Thyroid gland (tissue), 4 donors: ENCODE measurements at regions not wholly inside any gene's neighbourhood (a gene's known extent, or its start where the extent isn't known, plus 50 kb on each side); places are given as distances from the start of the nearest gene placed in this dataset.

Experiments
- DNase-seq, 2 donors: peaks; one replicate each; pipeline ENCODE4 v3.0.0-alpha.2; 2019
- H3K27ac ChIP-seq, 3 donors: fragments of 200-600 bp; sonication (generic); 1 replicate in 2 of 3; 2 replicates in 1 of 3; pipeline ENCODE4 v1.5.1; 2016 to 2019; ENCODE audit warnings: mild to moderate bottlenecking in 1 of 3, moderate library complexity in 1 of 3
- H3K27me3 ChIP-seq: fragments of 200-600 bp; sonication (generic); one replicate; pipeline ENCODE4 v1.5.1; 2019
- H3K36me3 ChIP-seq, 2 donors: fragments of 200-600 bp; sonication (generic); one replicate each; pipeline ENCODE4 v1.5.1; 2016 to 2019
- H3K4me1 ChIP-seq, 2 donors: fragments of 200-600 bp; sonication (generic); one replicate each; pipeline ENCODE4 v1.5.1; 2017 to 2019
- H3K4me3 ChIP-seq, 3 donors: fragments of 200-600 bp; sonication (generic); replicated peaks in 1 of 3; 1 replicate in 2 of 3; 2 replicates in 1 of 3; pipeline ENCODE4 v1.5.1; 2016; ENCODE audit warnings: mild to moderate bottlenecking in 1 of 3
- H3K9me3 ChIP-seq: fragments of 200-600 bp; sonication (generic); one replicate; pipeline ENCODE4 v1.5.1; 2017
- POLR2A ChIP-seq, 2 donors: fragments of 450-650 bp; IDR thresholded peaks; one replicate each; pipeline ENCODE4 v1.6.1; 2017; ENCODE audit warnings: antibody characterized with exemption in 2 of 2, mild to moderate bottlenecking in 2 of 2, moderate library complexity in 1 of 2
- WGBS, 2 donors: methylation state at CpG; one replicate each; pipeline ENCODE4 v1.1.5; 2017; 5-methylcytosine and 5-hydroxymethylcytosine counted together
- intact Hi-C: fragments of 100-400 bp; cut with DNase I; formaldehyde crosslinking; loops from one replicate; pipeline ENCODE4 v1.15.1; 2023
- TF ChIP-seq, protein P1 (sequence below), 6 experiments: fragments of 200-600 bp in 3 of 6; fragments of 450-650 bp in 3 of 6; sonication (generic) in 3 of 6; IDR thresholded peaks; one replicate each; pipeline ENCODE4 v1.5.1; 2016 to 2019; ENCODE audit warnings: antibody characterized with exemption in 6 of 6, mild to moderate bottlenecking in 2 of 6, inconsistent platforms in 1 of 6, moderate library complexity in 1 of 6

DNA sequence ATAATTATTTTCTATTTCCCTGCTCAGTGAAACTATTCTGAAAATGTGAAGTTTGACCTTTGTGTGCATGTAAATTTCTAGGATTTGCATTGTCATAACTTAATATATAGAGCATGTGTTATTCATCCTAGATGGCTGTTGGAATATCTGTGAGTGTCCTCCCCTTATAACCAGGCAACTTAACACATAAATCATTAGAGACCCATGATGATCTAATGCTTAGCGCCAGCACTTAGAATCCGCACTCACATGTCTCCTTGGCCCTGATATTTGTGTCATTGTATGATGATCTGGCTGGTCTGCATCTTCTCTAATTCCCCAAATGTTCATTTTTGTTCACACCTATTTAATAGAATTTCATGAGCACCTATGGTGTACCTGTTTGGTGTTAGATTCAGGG is 1354.5 kb downstream of the XPNPEP1 start:
- no peak overlapping the region for H3K27ac ChIP-seq
- no peaks in the 10 kb centered on the region for H3K27me3 ChIP-seq
- intact Hi-C loops = no loop called here
- TF ChIP-seq POLR2A (IDR thresholded peaks at IDR 0.05) = no peak
- TF ChIP-seq, protein P1, sequence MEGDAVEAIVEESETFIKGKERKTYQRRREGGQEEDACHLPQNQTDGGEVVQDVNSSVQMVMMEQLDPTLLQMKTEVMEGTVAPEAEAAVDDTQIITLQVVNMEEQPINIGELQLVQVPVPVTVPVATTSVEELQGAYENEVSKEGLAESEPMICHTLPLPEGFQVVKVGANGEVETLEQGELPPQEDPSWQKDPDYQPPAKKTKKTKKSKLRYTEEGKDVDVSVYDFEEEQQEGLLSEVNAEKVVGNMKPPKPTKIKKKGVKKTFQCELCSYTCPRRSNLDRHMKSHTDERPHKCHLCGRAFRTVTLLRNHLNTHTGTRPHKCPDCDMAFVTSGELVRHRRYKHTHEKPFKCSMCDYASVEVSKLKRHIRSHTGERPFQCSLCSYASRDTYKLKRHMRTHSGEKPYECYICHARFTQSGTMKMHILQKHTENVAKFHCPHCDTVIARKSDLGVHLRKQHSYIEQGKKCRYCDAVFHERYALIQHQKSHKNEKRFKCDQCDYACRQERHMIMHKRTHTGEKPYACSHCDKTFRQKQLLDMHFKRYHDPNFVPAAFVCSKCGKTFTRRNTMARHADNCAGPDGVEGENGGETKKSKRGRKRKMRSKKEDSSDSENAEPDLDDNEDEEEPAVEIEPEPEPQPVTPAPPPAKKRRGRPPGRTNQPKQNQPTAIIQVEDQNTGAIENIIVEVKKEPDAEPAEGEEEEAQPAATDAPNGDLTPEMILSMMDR (IDR thresholded peaks at IDR 0.05) = no peak
- no peak overlapping the region for H3K4me3 ChIP-seq
- H3K4me1 ChIP-seq = no peaks in the 10 kb centered on the region
- WGBS, 2 donors = 96 to 100% methylated on average over 2 of the region's 2 CpGs
- DNase-seq = no peak
- H3K36me3 ChIP-seq = no peaks in the 10 kb centered on the region
- no peaks in the 10 kb centered on the region for H3K9me3 ChIP-seq

DNA sequence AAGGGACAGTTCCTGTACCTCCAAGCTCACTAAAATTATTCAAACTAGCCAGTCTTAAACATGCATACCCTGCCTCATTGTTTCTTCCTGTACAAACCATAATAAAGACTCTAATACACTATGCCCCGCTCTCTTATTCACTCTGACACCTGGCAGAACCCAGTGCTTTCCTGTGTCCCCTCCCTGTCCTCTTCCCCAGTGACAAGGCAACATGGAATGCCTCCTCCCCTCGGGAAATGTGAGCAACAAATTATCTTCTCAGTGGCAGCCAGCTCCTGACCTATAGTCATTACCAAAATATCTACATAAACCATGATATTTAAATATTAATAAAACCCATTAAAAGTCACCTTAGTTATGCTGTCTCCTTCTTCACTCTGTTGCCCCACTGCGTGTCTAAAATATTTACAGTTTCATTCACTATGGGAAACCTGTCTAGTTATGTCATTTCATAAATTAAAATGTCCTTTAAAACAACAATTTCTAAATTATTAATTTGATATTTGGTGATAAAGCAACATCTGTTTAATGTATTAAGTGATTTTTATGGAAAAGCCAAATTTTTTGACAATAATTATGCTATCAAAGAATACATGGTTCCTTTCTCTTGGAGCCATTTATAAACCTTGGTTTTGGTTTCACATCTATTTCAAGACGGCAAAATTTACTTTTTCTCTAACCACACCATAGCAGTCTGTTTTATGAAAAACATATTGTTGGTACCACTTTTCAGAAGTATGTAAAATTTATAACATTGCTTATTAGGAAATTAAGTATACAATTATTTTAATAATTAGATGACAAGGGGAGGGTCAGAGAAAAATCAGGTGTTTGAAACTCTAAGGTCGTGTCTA is 1355.2 kb downstream of the XPNPEP1 start:
- intact Hi-C loops = no loop called here
- WGBS, 2 donors = 69 to 78% methylated on average over 5 of the region's 5 CpGs
- H3K27me3 ChIP-seq = no peaks in the 10 kb centered on the region
- H3K4me1 ChIP-seq = no peaks in the 10 kb centered on the region
- DNase-seq = no peak
- H3K27ac ChIP-seq = no peak overlapping the region
- no peak for TF ChIP-seq POLR2A (IDR thresholded peaks at IDR 0.05)
- TF ChIP-seq, protein P1 (IDR thresholded peaks at IDR 0.05) = no peak
- no peak overlapping the region for H3K4me3 ChIP-seq
- no peaks in the 10 kb centered on the region for H3K9me3 ChIP-seq
- H3K36me3 ChIP-seq = no peaks in the 10 kb centered on the region

DNA sequence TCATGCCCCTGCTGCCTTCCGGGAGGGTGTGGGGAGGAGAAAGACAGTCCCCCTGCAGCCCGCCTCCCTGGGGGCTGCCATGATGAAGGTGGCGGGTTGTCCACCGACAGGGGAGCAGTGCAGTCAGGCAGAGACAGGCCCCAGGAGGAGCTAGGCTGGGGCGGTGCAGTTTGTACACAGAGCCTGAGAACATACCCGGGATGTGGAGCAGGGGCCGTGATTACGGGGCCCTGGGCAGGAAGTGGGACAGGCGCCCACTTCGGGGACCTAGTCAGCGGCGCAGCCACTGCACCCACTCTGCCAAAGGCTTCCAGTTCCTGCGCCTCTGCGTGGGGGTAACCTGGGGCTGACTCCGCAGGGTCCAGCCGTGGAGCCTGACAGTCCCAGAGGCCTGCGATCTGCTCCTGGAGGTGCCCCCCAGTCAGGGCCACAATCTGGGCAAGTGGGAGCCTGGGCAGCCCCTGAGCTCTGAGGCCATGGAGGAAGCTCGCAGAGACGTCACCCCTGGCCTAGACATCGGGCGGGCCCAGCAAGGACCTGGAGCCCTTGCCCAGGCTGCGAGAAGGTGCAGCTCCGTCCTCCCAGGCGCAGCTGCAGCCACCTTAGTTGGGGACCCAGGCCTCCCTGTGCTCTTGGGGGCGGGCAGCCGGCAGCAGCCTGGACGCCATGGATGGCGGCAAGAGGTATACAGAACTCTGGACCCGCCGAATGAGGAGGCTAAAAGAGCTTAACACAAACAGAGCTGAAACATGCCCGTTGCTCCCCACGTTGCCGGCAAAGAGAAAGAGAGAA is 1356.8 kb downstream of the XPNPEP1 start:
- Histone ChIP-seq H3K27me3 (no peaks in the 10 kb centered on the region), H3K9me3 (no peaks in the 10 kb centered on the region), H3K4me1 (no peaks in the 10 kb centered on the region), H3K36me3 (no peaks in the 10 kb centered on the region), H3K27ac (no peak overlapping the region), H3K4me3 (no peak overlapping the region)
- WGBS, 2 donors = 95 to 97% methylated on average over 24 to 32 of the region's 33 CpGs
- DNase-seq = no peak
- intact Hi-C loops = no loop called here
- no peak for TF ChIP-seq POLR2A (IDR thresholded peaks at IDR 0.05)
- TF ChIP-seq, protein P1 (IDR thresholded peaks at IDR 0.05) = no peak

DNA sequence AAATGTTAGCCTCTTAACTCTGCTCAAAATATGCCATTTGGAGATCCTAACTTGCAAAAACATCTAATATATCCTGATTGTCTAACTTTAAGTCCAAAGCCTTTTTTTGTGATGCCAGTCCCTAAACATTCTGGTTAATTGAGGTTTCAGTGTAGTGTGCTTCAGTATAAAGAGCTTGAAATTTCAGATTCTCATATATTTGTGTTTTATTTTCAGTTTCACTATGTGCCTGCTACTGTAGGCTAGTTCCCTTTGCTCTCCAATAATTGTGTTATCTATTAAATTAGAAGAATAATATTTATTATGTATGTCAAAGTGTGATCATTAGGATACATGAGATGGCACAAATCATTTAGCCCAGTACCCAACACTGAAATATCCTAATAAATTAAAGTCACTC is 1361.2 kb downstream of the XPNPEP1 start:
- Histone ChIP-seq H3K27ac (no peak overlapping the region), H3K4me1 (no peaks in the 10 kb centered on the region), H3K27me3 (no peaks in the 10 kb centered on the region), H3K9me3 (no peaks in the 10 kb centered on the region), H3K4me3 (no peak overlapping the region), H3K36me3 (no peaks in the 10 kb centered on the region)
- TF ChIP-seq, protein P1 (IDR thresholded peaks at IDR 0.05) = no peak
- no peak for TF ChIP-seq POLR2A (IDR thresholded peaks at IDR 0.05)
- intact Hi-C loops = no loop called here
- DNase-seq = no peak

DNA sequence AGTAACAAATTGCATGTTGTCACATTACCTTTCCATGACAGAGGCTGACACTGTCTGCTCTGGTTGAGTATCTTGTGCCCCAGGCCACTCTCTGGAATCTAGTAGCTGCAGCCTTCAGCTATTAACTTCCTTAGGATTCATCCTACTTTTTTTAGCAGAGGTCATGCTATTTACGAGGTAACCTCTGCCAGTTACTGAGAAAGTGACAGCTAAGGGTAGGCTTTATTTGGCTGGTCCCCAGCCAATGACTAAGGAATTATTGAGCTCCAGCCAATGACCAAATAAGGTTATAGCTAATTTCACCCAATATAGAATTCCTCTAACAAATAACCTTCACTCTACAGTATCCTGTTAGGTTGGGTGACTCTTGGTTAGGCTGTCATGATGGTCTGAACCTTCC is 1361.7 kb downstream of the XPNPEP1 start:
- no peak overlapping the region for H3K27ac ChIP-seq
- H3K4me3 ChIP-seq = no peak overlapping the region
- DNase-seq = no peak
- no peaks in the 10 kb centered on the region for H3K27me3 ChIP-seq
- intact Hi-C loops = no loop called here
- 48 to 56% methylated on average over 1 of the region's 1 CpG for WGBS, 2 donors
- H3K9me3 ChIP-seq = no peaks in the 10 kb centered on the region
- TF ChIP-seq, protein P1 (IDR thresholded peaks at IDR 0.05) = no peak
- no peak for TF ChIP-seq POLR2A (IDR thresholded peaks at IDR 0.05)
- no peaks in the 10 kb centered on the region for H3K36me3 ChIP-seq
- H3K4me1 ChIP-seq = no peaks in the 10 kb centered on the region
